SK-N-SH treated with all-trans-retinoic acid at 6 μM for 48 hours (cell line): ENCODE measurements at regions not wholly inside any gene's neighbourhood (a gene's known extent, or its start where the extent isn't known, plus 50 kb on each side); places are given as distances from the start of the nearest gene placed in this dataset.
"Not testable (repeated sequence)": the region's sequence is repeated elsewhere in the genome, so short reads cannot be mapped to it uniquely, and the experiment has no call there.

Source experiments
- ATAC-seq: fragments of 200-7000 bp; cut with Tn5 transposase; 3 replicates; pipeline ENCODE4 v1.9.1; 2020; ENCODE audit warnings: mild to moderate bottlenecking, moderate library complexity
- ARNTL ChIP-seq: fragments of 450-650 bp; formaldehyde crosslinking; IDR thresholded peaks from 2 replicates; pipeline ENCODE4 v1.5.0; 2020; ENCODE audit warnings: low read depth, mild to moderate bottlenecking, moderate library complexity, borderline replicate concordance
- BACH2 ChIP-seq: fragments of 250-450 bp; sonication (Bioruptor Pico); IDR thresholded peaks from 2 replicates; pipeline ENCODE4 v1.9.0; 2021; ENCODE audit warnings: mild to moderate bottlenecking, borderline replicate concordance
- CSDC2 ChIP-seq: fragments of 250-450 bp; sonication (Bioruptor Pico); IDR thresholded peaks from 2 replicates; pipeline ENCODE4 v1.5.0; 2020; ENCODE audit warnings: mild to moderate bottlenecking, moderate library complexity
- CSRNP3 ChIP-seq: fragments of 250-450 bp; sonication (Bioruptor Pico); IDR thresholded peaks from 2 replicates; pipeline ENCODE4 v1.5.1; 2021; ENCODE audit warnings: mild to moderate bottlenecking, moderate library complexity
- ESRRG ChIP-seq: fragments of 250-450 bp; sonication (Bioruptor Pico); IDR thresholded peaks from 2 replicates; pipeline ENCODE4 v1.6.1; 2021; ENCODE audit warnings: mild to moderate bottlenecking
- GLIS3 ChIP-seq: fragments of 250-450 bp; sonication (Bioruptor Pico); IDR thresholded peaks from 2 replicates; pipeline ENCODE4 v1.5.0; 2020; ENCODE audit warnings: mild to moderate bottlenecking, moderate library complexity
- OSR1 ChIP-seq: fragments of 250-450 bp; sonication (Bioruptor Pico); IDR thresholded peaks from 2 replicates; pipeline ENCODE4 v1.8.0; 2022; ENCODE audit warnings: moderate library complexity, mild to moderate bottlenecking, inconsistent platforms
- PATZ1 ChIP-seq: fragments of 250-450 bp; sonication (Bioruptor Pico); IDR thresholded peaks from 2 replicates; pipeline ENCODE4 v1.8.0; 2020; ENCODE audit warnings: mild to moderate bottlenecking, moderate library complexity, borderline replicate concordance
- POU6F1 ChIP-seq: fragments of 250-450 bp; sonication (Bioruptor Pico); IDR thresholded peaks from 2 replicates; pipeline ENCODE4 v1.8.0; 2021; ENCODE audit warnings: low read depth, mild to moderate bottlenecking, moderate library complexity, borderline replicate concordance
- PPARA ChIP-seq: fragments of 250-450 bp; sonication (Bioruptor Pico); IDR thresholded peaks from 2 replicates; pipeline ENCODE4 v1.5.0; 2020; ENCODE audit warnings: mild to moderate bottlenecking, borderline replicate concordance
- RARB ChIP-seq: fragments of 250-450 bp; sonication (Bioruptor Pico); IDR thresholded peaks from 2 replicates; pipeline ENCODE4 v1.8.0; 2021; ENCODE audit warnings: mild to moderate bottlenecking, moderate library complexity
- SNAI2 ChIP-seq: fragments of 250-450 bp; sonication (Bioruptor Pico); IDR thresholded peaks from 2 replicates; pipeline ENCODE4 v1.5.0; 2020; ENCODE audit warnings: mild to moderate bottlenecking, moderate library complexity
- TCF4 ChIP-seq: fragments of 250-450 bp; sonication (Bioruptor Pico); IDR thresholded peaks from 2 replicates; pipeline ENCODE4 v1.8.0; 2021; ENCODE audit warnings: mild to moderate bottlenecking, moderate library complexity, borderline replicate concordance
- TOX ChIP-seq: fragments of 250-450 bp; sonication (Bioruptor Pico); IDR thresholded peaks from 2 replicates; pipeline ENCODE4 v1.8.0; 2021; ENCODE audit warnings: mild to moderate bottlenecking, moderate library complexity, borderline replicate concordance
- TSHZ2 ChIP-seq: fragments of 250-450 bp; sonication (Bioruptor Pico); IDR thresholded peaks from 2 replicates; pipeline ENCODE4 v1.5.0; 2020; ENCODE audit warnings: mild to moderate bottlenecking, moderate library complexity
- ZC3H10 ChIP-seq: fragments of 250-450 bp; sonication (Bioruptor Pico); IDR thresholded peaks from 2 replicates; pipeline ENCODE4 v1.5.1; 2021; ENCODE audit warnings: mild to moderate bottlenecking, moderate library complexity
- ZFP3 ChIP-seq: fragments of 250-450 bp; sonication (Bioruptor Pico); IDR thresholded peaks from 2 replicates; pipeline ENCODE4 v1.5.0; 2020; ENCODE audit warnings: mild to moderate bottlenecking, moderate library complexity
- ZFP30 ChIP-seq: fragments of 450-650 bp; formaldehyde crosslinking; IDR thresholded peaks from 2 replicates; pipeline ENCODE4 v1.5.0; 2022; ENCODE audit warnings: mild to moderate bottlenecking, moderate library complexity
- ZNF565 ChIP-seq: fragments of 450-650 bp; formaldehyde crosslinking; conservative IDR thresholded peaks from 2 replicates; pipeline ENCODE4 v1.5.0; 2020; ENCODE audit warnings: low read depth, mild to moderate bottlenecking, moderate library complexity

- TF ChIP-seq PPARA (CRISPR knock-in tag) (no peak), RARB (CRISPR knock-in tag) (no peak), CSRNP3 (no peak), SNAI2 (CRISPR knock-in tag) (no peak), ARNTL (no peak), GLIS3 (CRISPR knock-in tag) (no peak), POU6F1 (CRISPR knock-in tag) (no peak), ZC3H10 (CRISPR knock-in tag) (no peak)
- TF ChIP-seq, all 23 proteins: peak for 0
- no peak for ATAC-seq
These were observed 933.7 kb upstream of the LRATD1 start for GRCh38 chr2:13698847-13699246.

- ATAC-seq, result not testable (repeated sequence)
These were observed 932.6 kb upstream of the LRATD1 start for GRCh38 chr2:13699939-13700338.

GRCh38 chr2:13711154-13711553 is 921.4 kb upstream of the LRATD1 start:
- no peak for ATAC-seq
- no peak for TF ChIP-seq POU6F1 (CRISPR knock-in tag)
- TF ChIP-seq ZFP3 (CRISPR knock-in tag), result no peak
- TF ChIP-seq TSHZ2 (CRISPR knock-in tag), result no peak
- TF ChIP-seq ZFP30 (CRISPR knock-in tag), result no peak
- no peak for TF ChIP-seq ZC3H10 (CRISPR knock-in tag)
- no peak for TF ChIP-seq CSRNP3
- TF ChIP-seq TCF4 (CRISPR knock-in tag), result no peak
- no peak for TF ChIP-seq PATZ1 (CRISPR knock-in tag)
- TF ChIP-seq CSDC2 (CRISPR knock-in tag), result no peak
- no peak for TF ChIP-seq ZNF565 (CRISPR knock-in tag)
- TF ChIP-seq SNAI2 (CRISPR knock-in tag), result no peak
- TF ChIP-seq ARNTL, result no peak

GRCh38 chr2:13714466-13714865 is 918.1 kb upstream of the LRATD1 start:
- no peak for ATAC-seq
- TF ChIP-seq ESRRG (CRISPR knock-in tag) (no peak), ARNTL (no peak), PATZ1 (CRISPR knock-in tag) (no peak), POU6F1 (CRISPR knock-in tag) (no peak), OSR1 (CRISPR knock-in tag) (no peak), GLIS3 (CRISPR knock-in tag) (no peak), BACH2 (no peak), PPARA (CRISPR knock-in tag) (no peak), TOX (CRISPR knock-in tag) (no peak), ZFP3 (CRISPR knock-in tag) (no peak)
